ENCODE measurements at regions not wholly inside any gene's neighbourhood (a gene's known extent, or its start where the extent isn't known, plus 50 kb on each side); places are given as distances from the start of the nearest gene placed in this dataset.

DNA sequence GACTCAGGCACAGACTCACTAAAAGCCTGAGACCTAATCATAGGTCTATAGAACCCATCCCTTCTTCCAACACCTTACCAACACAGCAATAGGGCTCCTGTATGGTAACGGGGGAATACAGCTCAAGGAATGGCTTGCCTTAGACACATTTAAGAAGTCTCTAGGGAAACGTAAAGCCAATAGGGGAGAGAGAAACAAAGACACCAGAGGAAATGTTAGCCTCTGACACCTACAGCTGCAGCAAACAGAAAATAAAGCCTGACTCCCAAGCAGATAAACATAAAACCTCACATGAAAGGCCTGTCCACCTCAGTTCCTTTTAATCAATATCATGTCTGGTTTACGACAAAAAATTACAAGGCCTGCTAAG is 51.1 kb upstream of the NCOA1 start:
- intact Hi-C loops (cut with DNase I): no loop called here
- no peak for DNase-seq

DNA sequence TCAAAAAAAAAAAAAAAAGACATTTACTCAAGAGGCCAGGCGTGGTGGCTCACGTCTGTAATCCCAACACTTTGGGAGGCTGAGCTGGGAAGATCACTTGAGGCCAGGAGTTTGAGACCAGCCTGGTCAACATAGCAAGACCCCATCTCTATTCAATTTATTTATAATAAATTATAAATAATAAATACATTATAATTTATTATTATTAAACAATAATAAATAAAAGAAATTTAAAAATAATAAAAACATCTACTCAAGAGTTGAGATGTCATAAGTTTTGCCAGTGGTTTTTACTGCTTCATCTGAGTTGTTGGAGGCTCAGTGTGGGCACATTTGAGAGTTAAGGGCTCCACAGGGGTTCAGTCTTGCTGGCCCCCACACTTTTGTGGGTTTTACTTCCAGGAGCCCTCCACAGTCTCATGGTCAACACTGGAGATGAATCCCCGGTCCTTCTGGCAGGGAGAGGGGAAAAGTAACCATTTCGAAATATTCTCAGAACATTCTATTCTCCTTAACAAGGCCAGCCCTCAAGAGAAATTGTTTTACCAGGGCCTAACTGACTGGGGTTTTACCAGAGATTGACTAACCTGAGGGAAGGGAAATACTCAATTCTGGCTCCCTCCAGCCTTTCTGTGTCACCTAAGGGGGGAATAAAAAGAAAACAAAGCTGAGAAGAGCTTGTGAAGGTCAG is 51.6 kb upstream of the NCOA1 start:
- intact Hi-C loops (cut with DNase I): no loop called here
- no peak for DNase-seq

DNA sequence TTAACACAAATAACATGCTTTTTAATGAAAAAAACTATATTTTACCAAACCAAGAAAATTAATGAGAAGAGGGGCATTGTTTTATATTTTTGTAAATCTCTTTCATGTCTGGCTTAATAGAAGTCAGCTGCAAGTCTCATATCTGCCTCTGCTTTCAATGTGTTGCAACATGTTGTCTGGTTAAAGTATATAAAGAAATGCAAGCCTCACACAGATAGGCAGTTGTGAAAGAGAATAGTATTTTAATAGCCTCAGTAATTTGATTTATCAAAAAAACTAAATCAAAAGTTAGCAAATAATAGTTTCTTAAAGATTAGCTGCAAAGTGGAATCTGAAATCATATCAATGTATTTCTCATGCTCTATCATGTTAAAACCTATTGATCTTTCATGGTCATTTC is 52.9 kb upstream of the NCOA1 start:
- intact Hi-C loops (cut with DNase I): no loop called here
- no peak for DNase-seq

DNA sequence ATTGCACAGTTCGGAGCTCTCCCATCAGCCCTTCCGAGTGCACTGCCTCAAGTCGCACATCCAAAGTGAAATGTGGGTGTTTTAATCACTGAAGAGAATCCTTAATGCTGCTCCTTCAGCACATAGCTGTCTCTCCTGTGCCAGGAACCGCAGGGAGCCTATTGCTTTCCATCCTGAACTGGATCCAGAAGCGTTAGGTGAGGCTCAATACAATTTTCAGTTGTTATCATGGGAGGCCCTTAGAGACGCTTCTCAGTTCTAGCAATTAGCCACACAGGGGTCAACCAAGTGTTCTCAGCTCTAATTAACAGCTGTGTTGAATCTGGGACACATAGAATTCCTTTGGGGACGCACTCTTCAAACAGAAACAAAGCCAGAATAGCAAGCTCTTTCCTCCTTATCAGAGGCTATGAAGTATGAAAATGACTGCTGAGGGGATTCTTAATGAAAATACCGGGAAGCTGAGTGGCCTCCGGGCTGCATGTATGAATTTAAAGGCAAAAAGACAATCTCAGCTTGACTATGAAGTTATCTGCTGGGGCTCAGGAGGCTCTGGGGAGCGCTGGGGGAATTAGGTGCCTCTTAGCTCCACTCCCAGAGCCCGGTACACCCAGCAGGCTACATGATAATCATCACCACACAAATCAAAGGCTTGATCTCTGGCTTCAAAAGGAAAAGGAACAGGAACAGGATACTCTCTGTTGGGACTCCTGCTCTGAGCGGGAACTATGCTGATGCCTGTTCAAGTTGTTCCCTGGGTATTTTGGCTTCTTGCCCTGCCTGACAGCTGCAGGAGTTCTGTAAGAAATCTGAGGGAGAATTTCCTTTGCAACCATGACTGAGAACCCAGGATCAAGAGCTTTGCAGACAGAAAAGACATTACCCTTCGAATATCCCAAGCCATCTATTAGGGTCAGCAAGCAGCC is 55.4 kb upstream of the NCOA1 start:
- DNase-seq: peak in 38 of 42 donors; percentile 21 to 81 (median 58)
- intact Hi-C loops (cut with DNase I): no loop called here

DNA sequence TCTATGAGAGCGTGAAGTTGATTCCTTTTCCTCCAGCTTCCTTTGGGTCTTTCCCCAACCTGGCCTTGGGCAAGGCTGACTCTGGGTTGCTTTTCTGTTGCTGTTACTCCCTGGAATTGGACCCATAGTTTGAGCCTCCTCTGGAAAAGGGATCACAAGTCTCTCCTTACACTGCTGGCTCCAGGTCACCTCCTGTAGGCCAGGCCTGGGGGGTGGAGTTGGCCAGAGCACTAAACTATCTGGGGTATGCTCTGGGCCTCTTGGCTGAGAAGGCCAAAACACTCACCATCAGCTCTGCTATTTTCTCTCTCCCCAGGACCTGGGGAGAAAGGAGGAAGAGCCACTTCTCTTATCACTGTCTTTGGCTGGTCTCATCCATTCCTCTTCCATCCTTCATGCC is 56.5 kb upstream of the NCOA1 start:
- intact Hi-C loops (cut with DNase I): no loop called here
- no peak for DNase-seq

DNA sequence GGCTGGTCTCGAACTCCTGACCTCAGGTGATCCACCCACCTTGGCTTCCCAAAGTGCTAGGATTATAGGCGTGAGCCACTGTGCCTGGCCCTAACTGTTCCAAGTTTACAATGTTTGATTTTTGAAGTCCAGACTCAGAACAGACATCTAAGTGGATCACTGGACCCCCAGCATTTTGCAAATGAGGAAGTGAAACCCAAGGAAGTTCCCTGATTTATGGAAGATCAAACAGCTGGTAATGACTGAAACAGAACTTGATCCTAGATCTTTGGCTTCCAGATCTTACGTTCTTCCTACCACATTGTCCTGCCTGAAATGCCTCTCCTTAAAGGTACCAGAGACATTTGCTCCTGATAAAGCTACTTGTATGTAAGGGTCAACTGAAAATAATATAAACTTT is 58.3 kb upstream of the NCOA1 start:
- DNase-seq: no peak
- intact Hi-C loops (cut with DNase I): no loop called here

DNA sequence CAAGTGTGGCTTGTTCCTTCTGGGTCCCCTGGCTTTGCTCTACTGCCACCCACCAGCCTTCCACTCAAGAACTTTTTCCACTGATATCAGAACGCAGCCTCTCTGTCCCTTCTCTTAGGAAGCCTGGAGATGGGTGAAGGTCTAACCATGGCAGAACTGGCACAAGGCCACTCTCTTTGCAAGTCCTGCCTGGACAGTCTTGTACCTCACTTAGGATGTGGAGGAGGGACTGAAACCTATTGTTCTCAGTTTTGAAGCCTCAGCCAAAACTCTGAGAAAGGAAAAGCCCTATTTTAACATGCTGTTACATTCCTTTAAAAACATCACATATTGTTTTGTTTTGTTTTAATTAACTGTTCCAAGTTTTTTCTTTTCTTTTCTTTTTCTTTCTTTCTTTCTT is 58.9 kb upstream of the NCOA1 start:
- DNase-seq: no peak
- intact Hi-C loops (cut with DNase I): no loop called here

DNA sequence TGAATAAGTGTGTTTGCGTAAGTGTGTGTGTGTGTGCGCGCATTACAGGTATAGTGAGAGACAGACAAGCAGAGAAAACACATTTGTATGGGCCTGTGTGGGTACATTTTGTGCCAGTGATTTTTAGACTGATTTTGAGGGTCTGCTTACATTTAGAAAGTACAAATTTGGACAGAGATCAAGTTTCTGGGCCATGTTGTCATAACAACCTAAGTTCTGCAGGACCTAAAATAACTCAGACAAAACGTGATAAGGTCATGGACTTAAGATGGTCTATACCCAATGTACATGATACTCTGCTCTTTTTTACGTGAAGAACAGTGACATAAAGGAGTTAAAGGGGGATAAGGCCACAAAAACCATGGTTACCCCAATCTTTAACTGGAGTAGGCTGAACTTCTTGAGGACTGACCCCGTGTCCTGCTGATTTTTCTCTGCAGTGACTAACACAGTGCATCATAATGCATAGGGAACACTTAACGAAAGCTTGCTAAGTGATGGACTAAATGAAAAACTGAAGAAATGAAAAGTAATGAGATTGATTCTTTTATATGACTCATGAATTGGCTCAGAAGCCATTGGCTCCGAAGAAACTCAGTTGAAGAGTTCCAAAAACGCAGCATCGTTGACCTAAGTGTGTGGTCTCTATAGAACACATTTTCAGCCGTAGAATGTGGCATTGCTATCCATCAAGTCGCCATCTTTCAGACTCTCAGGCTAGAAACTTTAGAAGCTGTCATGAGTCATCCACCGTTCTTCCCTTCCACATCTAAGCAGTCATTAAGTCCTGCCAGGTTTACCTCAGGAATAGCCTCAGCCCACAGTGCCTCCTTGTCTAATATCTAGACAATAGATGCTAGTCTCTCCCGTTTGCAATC is 61.6 kb upstream of the NCOA1 start:
- intact Hi-C loops (cut with DNase I): no loop called here
- DNase-seq: no peak

DNA sequence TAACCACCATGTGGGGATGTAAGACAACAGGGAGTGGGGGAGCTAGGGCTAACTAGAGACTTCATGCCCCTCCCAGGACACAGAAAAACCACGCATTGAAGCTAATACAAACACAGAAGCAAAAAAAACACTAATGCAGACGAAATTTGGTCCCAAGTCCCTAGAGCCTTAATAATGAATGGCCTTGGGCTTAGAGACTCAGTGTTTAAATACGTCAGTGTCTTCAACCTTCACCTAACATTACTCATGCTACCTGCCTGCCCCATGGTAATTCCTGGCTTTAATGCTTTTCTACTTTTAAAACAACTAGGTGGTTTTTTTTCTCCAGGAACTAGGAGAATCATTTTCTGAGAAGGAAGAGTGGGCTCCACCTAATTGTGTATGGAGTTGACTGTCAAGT is 64.1 kb upstream of the ITSN2 start:
- intact Hi-C loops (cut with DNase I): no loop called here
- no peak for DNase-seq

DNA sequence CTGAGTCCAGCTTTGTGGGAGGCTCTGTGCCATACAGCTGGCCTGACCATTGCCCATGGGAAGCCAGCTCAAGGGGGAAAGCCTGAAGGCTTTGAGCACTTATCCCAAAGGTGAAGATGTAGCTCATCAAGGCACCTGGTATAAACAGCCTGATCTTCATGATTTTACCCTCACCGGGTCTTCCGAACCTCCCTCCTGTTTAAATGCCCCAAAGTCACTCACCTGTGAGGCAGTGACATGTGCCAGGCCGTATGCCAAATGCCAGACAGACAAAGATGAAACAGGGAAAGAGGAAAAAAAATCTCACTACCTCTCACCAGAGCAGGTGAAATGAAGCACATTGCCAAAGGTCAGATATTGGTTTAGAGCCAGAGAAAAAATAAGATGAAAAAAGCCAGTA is 62.8 kb upstream of the ITSN2 start:
- no peak for DNase-seq
- intact Hi-C loops (cut with DNase I): no loop called here

DNA sequence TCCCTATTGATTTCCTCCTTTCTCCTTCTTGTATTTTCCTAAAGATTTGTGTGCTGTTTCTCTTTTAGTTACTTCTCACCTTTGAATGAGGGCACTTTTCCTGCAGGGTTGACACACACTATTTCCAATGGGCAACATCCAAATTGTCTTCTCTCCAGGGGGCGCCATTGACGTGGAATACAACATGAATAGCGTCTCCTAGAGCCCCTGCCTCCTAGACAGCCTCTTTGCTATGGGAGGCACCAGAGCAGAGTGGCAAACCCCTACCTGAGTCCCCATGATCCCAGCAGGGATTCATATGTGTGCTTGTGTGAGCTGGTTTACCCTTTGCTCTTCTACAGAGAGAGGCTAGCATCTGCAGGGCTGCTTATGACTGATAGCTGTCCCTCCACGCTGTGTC is 61.3 kb upstream of the ITSN2 start:
- DNase-seq: peak; percentile 25 to 88 (median 69)
- intact Hi-C loops (cut with DNase I): no loop called here

DNA sequence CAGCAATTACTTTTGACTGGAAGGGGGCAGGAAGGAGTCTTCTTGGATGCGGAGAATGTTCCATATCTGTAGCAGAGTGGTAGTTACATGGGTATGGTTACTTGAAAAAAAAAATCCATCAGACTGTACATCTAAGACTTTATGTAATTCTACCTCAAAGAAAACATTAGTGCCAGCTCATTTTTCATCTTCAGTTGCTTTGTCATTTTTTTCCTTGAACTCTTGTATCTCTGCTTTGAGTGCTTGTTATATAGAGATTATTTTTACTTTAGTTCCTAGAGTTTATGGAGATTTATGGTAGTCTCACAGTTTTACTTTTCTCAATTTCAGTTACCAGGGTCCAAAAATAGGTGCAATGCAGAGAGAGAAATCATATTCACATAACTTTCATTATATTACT is 60.0 kb upstream of the ITSN2 start:
- intact Hi-C loops (cut with DNase I): no loop called here
- DNase-seq: no peak

DNA sequence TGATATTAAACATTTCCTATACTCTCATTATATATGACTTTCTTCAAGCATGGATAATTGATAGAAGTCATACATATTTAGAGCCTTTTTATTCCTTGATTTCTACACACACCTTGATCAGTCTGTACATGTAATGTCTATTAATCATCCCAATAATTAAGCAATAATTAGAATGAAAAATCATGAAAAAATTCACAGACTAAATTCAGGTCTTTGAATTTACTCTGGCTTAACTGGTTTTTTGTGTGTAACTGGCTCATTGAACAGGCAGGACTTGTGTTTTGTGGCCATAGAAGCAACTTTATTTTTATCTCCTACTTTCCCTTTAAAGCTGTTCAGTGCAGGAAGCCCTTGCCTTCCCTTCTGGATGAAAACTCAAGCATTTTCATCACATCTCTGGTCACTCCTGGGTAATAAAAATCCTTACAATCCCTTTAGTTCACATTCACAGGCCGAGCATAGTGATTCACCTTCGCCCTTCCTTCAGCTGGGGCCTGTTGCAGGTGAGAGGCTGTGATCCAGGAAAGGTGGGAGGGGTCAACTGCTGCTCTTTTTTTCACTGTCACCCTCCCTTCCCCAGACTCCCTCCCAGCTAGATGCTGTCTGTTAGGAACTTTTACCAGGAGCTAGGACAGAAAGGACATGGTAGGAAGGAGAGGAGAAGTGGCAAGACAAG is 58.0 kb upstream of the ITSN2 start:
- no peak for DNase-seq
- intact Hi-C loops (cut with DNase I): no loop called here

DNA sequence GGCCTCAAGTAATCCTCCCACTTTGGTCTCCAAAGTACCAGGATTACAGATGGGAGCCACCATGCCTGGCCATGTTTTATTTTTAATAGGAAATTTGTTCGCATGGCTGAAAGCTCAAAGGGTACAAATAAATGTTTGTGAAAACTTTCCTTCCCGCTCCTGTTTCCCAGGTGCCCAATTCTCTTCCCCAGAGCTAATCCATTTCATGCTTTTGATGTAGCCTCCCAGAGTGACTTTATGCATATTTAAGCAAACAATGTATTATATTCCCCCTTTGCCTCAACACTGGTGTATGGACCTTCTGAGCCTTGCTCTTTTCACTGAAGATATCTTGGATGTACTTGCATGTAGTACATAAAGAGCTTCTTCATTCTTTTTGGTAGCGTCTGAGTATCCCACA is 52.5 kb upstream of the ITSN2 start:
- intact Hi-C loops (cut with DNase I): no loop called here
- no peak for DNase-seq

DNA sequence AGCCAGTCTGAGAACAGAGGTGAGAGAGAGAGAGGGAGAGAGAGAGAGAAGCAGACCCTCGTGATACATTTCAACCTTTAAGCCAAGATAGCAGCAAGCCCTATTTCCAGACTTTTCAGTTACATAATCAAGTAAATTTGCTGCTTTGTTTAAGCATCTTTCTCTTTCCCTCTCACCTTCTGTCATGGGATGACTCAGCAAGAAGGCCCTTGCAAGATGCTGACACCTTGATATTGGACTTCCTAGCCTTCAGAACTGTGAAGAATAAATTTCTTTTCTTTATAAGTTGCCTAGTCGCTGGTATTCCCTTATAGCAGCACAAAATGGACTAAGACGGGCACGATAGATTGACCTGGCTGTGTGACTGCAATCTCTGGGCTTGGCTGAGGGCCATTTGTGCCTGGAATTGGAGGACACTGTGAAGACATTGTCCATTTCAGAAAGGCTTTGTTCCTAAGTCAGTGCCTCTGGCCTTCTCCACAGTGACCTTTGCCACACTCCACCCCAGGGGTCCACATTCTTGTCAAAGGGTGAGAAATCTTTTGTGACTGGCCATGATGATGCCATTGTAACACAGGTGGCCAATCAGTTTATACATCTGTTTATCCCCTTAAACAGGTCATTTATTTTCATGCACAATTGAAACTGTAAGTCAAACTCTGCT is 51.3 kb upstream of the ITSN2 start:
- intact Hi-C loops (cut with DNase I): loop anchor here (2.0 kb wide), 1 partner anchor 417 kb away; no protein-coding TSS in a partner anchor
- no peak for DNase-seq

DNA sequence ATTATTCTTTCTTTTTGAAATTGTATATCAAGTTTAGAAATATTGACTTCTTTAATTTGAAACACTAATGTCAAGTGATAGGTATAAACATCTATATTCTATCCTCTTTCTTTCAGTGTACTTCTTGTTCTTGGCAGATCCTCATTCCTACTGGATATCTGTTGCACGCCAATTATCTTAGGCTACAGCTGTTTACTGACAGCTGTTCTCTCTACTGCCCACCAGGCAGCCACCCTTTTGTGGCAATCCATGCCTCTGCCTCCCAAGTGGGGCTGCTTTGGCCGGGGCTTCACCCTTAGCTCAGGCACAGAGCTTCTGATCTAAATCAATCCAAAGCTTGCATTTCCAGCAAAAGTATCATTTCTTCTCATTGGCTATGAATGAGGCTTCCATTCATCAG is 50.6 kb upstream of the ITSN2 start:
- intact Hi-C loops (cut with DNase I): loop anchor here (2.0 kb wide), 1 partner anchor 418 kb away; no protein-coding TSS in a partner anchor
- DNase-seq: no peak

DNA sequence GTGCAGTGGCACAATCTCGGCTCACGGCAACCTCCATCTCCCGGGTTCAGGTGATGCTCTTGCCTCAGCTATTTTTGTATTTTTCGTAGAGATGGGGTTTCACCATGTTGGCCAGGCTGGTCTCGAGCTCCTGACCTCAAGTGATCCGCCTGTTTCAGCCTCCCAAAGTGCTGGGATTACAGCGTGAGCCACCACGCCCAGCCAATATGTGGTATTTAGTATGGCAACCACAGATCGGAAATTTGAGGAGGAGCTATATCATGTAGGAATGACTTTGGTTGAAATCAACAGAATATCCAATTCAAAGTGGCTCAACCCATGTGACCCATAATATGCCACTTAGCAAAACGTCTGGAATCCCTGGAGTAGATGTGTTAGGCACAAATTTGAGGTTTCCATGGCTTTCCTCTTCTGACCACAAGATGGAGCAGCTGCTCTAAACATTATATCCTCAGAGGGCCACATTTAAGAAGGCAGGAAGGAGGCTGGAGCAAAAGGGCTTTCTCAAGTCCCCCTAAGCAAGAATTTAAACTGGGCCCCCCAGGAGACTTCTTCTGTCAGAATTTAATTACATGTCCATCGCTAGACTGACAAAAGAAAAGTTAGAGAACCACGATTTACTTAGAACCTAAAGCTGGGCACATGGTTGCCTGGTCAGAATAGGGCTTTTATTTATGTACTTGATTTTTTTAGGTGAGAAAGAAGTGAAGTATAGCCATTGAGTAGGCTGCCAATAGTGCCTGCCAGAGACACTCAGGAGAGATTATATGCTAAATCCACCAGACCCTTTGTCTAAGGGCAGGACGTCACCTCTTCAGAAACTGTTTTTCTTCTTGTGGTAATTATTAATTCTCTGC is 49.6 kb upstream of the ITSN2 start:
- DNase-seq: peak in 31 of 42 donors; percentile 9 to 83 (median 51)

More for the DNA sequence above, 49.6 kb upstream of the ITSN2 start:
- intact Hi-C loops (cut with DNase I): loop anchor here (2.0 kb wide), 1 partner anchor 419 kb away; no protein-coding TSS in a partner anchor

All from head of caudate nucleus (tissue), 42 donors.